Prostate gland (tissue), 2 donors: ENCODE measurements at regions not wholly inside any gene's neighbourhood (a gene's known extent, or its start where the extent isn't known, plus 50 kb on each side); places are given as distances from the start of the nearest gene placed in this dataset.

Source experiments
- DNase-seq: peaks from one replicate; pipeline ENCODE4 v3.0.0-alpha.2; 2019; ENCODE audit warnings: low spot score
- H3K27ac ChIP-seq, 2 donors: fragments of 200-600 bp; sonication (generic); 2 replicates each; pipeline ENCODE4 v1.5.1; 2017 to 2019
- H3K27me3 ChIP-seq: fragments of 200-600 bp; sonication (generic); replicated peaks from 2 replicates; pipeline ENCODE4 v1.5.1; 2019; ENCODE audit not compliant: insufficient read depth
- H3K36me3 ChIP-seq, 2 donors: fragments of 200-600 bp; sonication (generic); 1 replicate in 1 of 2; 2 replicates in 1 of 2; pipeline versions ENCODE4 v1.5.1 to v1.8.1; 2017 to 2019
- H3K4me1 ChIP-seq: fragments of 200-600 bp; sonication (generic); replicated peaks from 2 replicates; pipeline ENCODE4 v1.5.1; 2019
- H3K4me3 ChIP-seq, 2 donors: fragments of 200-600 bp; sonication (generic); 2 replicates each; pipeline ENCODE4 v1.5.1; 2017 to 2019
- H3K9me3 ChIP-seq: fragments of 200-600 bp; sonication (generic); 2 replicates; pipeline ENCODE4 v1.5.1; 2017
- CTCF ChIP-seq, 4 experiments: fragments of 200-600 bp in 2 of 4; fragments of 450-650 bp in 2 of 4; sonication (generic) in 2 of 4; IDR thresholded peaks; 1 replicate in 3 of 4; 2 replicates in 1 of 4; pipeline ENCODE4 v1.5.1; 2016 to 2019; ENCODE audit warnings: antibody characterized with exemption in 4 of 4, mild to moderate bottlenecking in 2 of 4, moderate library complexity in 2 of 4
- POLR2A ChIP-seq: fragments of 450-650 bp; IDR thresholded peaks from one replicate; pipeline ENCODE4 v1.6.1; 2016; ENCODE audit warnings: antibody characterized with exemption, mild to moderate bottlenecking
- POLR2AphosphoS5 ChIP-seq: sonication (generic); formaldehyde crosslinking; IDR thresholded peaks from one replicate; pipeline ENCODE4 v1.6.1; 2017; ENCODE audit warnings: antibody characterized with exemption
- WGBS: methylation state at CpG from one replicate; pipeline ENCODE4 v1.1.5; 2018; 5-methylcytosine and 5-hydroxymethylcytosine counted together
- intact Hi-C: fragments of 100-400 bp; cut with DNase I; formaldehyde crosslinking; loops from one replicate; pipeline ENCODE4 v1.14.2; 2022

GRCh38 chrX:1871887-1872286 is 257.0 kb downstream of the ASMT start:
- 86% methylated on average over 5 of the region's 5 CpGs for WGBS
- intact Hi-C loops, result no loop called here
- no peak for DNase-seq
- Histone ChIP-seq H3K4me3 (no peak overlapping the region), H3K27me3 (no peaks in the 10 kb centered on the region), H3K27ac (no peak overlapping the region), H3K4me1 (no peaks in the 10 kb centered on the region), H3K9me3 (no peaks in the 10 kb centered on the region), H3K36me3 (no peaks in the 10 kb centered on the region)
- TF ChIP-seq POLR2A (no peak), CTCF (IDR thresholded peaks at IDR 0.05) (no peak), POLR2AphosphoS5 (no peak)

- H3K27ac ChIP-seq, result no peak overlapping the region
- no peak for TF ChIP-seq POLR2A
- no peak for TF ChIP-seq CTCF (IDR thresholded peaks at IDR 0.05)
- no peak for TF ChIP-seq POLR2AphosphoS5
- H3K9me3 ChIP-seq, result no peaks in the 10 kb centered on the region
- no peaks in the 10 kb centered on the region for H3K4me1 ChIP-seq
- no peak overlapping the region for H3K4me3 ChIP-seq
- H3K36me3 ChIP-seq, result no peaks in the 10 kb centered on the region
- no peak for DNase-seq
- WGBS, result 77% methylated on average over 1 of the region's 1 CpG
- intact Hi-C loops, result no loop called here
- H3K27me3 ChIP-seq, result no peaks in the 10 kb centered on the region
Observed at GRCh38 chrX:1873671-1874070, 258.8 kb downstream of the ASMT start.

GRCh38 chrX:1874416-1874815 is 259.6 kb downstream of the ASMT start:
- Histone ChIP-seq H3K4me3 (no peak overlapping the region), H3K36me3 (no peaks in the 10 kb centered on the region), H3K27me3 (no peaks in the 10 kb centered on the region), H3K9me3 (no peaks in the 10 kb centered on the region), H3K27ac (no peak overlapping the region), H3K4me1 (no peaks in the 10 kb centered on the region)
- 64% methylated on average over 6 of the region's 6 CpGs for WGBS
- no peak for TF ChIP-seq CTCF (IDR thresholded peaks at IDR 0.05)
- TF ChIP-seq POLR2A, result no peak
- no peak for TF ChIP-seq POLR2AphosphoS5
- no peak for DNase-seq
- intact Hi-C loops, result no loop called here

GRCh38 chrX:1874899-1875298 is 260.0 kb downstream of the ASMT start:
- no peak overlapping the region for H3K27ac ChIP-seq
- DNase-seq, result no peak
- no peaks in the 10 kb centered on the region for H3K9me3 ChIP-seq
- no peaks in the 10 kb centered on the region for H3K36me3 ChIP-seq
- no peaks in the 10 kb centered on the region for H3K4me1 ChIP-seq
- intact Hi-C loops, result no loop called here
- 94% methylated on average over 9 of the region's 9 CpGs for WGBS
- no peaks in the 10 kb centered on the region for H3K27me3 ChIP-seq
- no peak for TF ChIP-seq POLR2AphosphoS5
- TF ChIP-seq CTCF (IDR thresholded peaks at IDR 0.05), result no peak
- no peak for TF ChIP-seq POLR2A
- H3K4me3 ChIP-seq, result no peak overlapping the region

GRCh38 chrX:1876041-1876440 is 261.2 kb downstream of the ASMT start:
- Histone ChIP-seq H3K27ac (no peak overlapping the region), H3K36me3 (no peaks in the 10 kb centered on the region), H3K4me1 (no peaks in the 10 kb centered on the region), H3K9me3 (no peaks in the 10 kb centered on the region), H3K4me3 (no peak overlapping the region), H3K27me3 (no peaks in the 10 kb centered on the region)
- WGBS, result 93% methylated on average over 7 of the region's 7 CpGs
- no peak for DNase-seq
- TF ChIP-seq CTCF (IDR thresholded peaks at IDR 0.05) (no peak), POLR2A (no peak), POLR2AphosphoS5 (no peak)
- intact Hi-C loops, result no loop called here
